ENCODE measurements at regions not wholly inside any gene's neighbourhood (a gene's known extent, or its start where the extent isn't known, plus 50 kb on each side); places are given as distances from the start of the nearest gene placed in this dataset.

GRCh38 chr2:7379799-7380198 lies 462.6 kb downstream of the RNF144A start:
- TF ChIP-seq CTCF (IDR thresholded peaks at IDR 0.05) (peak; percentile 7), EZH2phosphoT487 (IDR thresholded peaks at IDR 0.05) (no peak), EZH2 (IDR thresholded peaks at IDR 0.05) (no peak)
